Uterus (tissue), 2 donors: ENCODE measurements at regions not wholly inside any gene's neighbourhood (a gene's known extent, or its start where the extent isn't known, plus 50 kb on each side); places are given as distances from the start of the nearest gene placed in this dataset.

Experiments
- POLR2A ChIP-seq, 2 donors: fragments of 450-650 bp; IDR thresholded peaks; one replicate each; pipeline ENCODE4 v1.6.1; 2016; ENCODE audit warnings: antibody characterized with exemption in 2 of 2, mild to moderate bottlenecking in 1 of 2, moderate library complexity in 1 of 2
- TF ChIP-seq, protein P1 (sequence below), 4 experiments: fragments of 200-600 bp in 2 of 4; fragments of 450-650 bp in 2 of 4; sonication (generic) in 2 of 4; IDR thresholded peaks; one replicate each; pipeline ENCODE4 v1.5.1; 2016 to 2019; ENCODE audit warnings: antibody characterized with exemption in 4 of 4, mild to moderate bottlenecking in 2 of 4, moderate library complexity in 1 of 4

DNA sequence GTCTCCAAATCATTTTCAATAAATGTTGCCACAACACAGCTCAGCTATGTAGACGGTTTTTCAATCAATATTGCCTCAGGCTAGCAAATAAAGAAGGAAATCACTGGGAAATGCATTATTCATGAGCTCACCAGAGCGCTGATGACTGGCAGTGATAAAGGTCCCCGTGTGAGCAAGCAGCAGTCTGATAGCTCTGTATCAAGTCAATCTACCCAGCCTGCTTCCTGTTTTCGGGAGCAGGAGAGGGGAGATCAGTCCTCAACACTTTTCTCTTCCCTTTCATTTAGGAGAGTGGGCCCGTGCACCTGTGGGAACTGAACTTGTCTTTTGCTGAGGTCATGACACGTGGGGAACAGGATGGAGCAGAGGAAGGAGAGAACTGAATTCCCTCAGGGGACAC is 253.9 kb upstream of the SIX2 start:
- TF ChIP-seq, protein P1, sequence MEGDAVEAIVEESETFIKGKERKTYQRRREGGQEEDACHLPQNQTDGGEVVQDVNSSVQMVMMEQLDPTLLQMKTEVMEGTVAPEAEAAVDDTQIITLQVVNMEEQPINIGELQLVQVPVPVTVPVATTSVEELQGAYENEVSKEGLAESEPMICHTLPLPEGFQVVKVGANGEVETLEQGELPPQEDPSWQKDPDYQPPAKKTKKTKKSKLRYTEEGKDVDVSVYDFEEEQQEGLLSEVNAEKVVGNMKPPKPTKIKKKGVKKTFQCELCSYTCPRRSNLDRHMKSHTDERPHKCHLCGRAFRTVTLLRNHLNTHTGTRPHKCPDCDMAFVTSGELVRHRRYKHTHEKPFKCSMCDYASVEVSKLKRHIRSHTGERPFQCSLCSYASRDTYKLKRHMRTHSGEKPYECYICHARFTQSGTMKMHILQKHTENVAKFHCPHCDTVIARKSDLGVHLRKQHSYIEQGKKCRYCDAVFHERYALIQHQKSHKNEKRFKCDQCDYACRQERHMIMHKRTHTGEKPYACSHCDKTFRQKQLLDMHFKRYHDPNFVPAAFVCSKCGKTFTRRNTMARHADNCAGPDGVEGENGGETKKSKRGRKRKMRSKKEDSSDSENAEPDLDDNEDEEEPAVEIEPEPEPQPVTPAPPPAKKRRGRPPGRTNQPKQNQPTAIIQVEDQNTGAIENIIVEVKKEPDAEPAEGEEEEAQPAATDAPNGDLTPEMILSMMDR (IDR thresholded peaks at IDR 0.05): no peak
- no peak for TF ChIP-seq POLR2A (IDR thresholded peaks at IDR 0.05)
